T-helper 1 cell treated with Interleukin-12 subunit alpha and Interleukin-12 subunit beta and Interleukin-4 antibody, amounts not matched to agents 30 ng/mL and 1 ng/mL, for 36 hours (primary cell): ENCODE measurements at regions not wholly inside any gene's neighbourhood (a gene's known extent, or its start where the extent isn't known, plus 50 kb on each side); places are given as distances from the start of the nearest gene placed in this dataset.

Experiments
- intact Hi-C: fragments of 100-400 bp; cut with micrococcal nuclease; formaldehyde crosslinking; loops from one replicate; pipeline ENCODE4 v1.15.1; 2024

DNA sequence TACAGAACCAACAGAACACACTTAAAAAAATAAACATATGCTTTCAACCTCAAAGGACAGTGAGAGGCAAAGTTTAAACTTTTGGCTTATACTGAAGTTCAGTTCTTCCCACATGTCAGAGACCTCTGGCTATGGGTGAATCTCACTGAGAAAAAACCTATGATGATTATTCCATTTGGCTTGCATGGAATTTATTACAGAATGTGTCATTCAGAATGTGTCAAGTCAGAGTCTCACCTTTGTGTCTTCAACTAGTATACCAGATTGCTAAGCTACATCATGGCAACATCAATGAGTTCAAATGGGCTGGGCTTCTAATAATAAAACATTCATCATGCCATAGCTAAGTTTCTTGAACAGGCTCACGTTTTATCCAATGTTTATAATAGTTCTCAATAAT is 987.0 kb downstream of the NTRK3 start:
- intact Hi-C loops, result no loop called here

DNA sequence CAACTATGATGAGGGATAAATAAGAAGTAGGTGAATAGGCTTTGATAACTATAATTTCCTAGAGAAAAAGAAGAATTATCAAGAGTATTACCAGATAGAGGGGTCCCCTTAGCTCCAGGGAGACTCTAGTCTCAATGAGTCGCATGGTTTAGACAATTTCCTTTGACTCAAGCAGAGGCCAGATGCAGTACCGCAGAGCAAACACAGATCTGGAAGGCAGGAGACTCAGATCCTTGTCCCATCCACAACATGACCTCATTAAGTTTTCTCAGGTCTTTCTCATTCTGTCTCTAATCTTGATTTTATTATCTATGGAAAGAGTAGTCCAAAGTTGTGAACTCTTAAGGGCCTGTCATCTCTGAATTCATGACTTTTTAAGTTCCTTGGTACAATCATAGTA is 987.9 kb downstream of the NTRK3 start:
- intact Hi-C loops, result no loop called here

DNA sequence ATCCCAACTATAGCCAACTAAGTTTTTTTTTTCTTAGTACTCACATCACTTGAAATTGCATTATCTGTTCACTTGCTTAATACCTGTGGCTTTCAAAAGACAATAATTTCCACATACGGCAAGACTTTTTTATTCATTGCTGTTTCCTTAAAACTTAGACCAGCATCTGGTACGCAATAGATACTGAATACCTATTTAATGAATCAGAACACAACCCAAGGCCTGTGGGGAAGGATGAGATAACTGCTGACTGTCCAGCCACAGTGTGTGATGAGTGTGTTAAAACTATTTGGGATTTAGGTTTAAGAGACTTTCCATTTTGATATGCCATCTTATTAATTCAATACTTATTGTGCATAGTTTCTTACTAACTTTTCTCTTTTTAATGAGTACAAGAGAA is 988.7 kb downstream of the NTRK3 start:
- intact Hi-C loops, result no loop called here

DNA sequence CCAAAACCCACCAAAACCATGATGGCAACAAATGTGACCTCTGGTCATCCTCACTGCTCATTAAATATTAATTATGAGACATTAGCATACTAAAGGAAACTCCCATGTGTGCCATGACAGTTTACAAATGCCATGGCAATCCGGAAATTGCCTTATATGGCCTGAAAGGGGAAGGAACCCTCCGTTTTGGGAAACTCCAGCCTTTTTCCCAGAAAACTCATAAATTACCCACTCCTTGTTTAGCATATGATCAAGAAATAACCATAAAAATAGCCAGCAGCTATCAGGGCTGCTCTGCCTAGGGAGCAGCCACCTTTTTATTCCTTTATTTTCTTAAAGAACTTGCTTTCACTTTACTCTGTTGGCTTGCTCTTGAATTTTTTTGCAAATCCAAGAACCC is 992.7 kb downstream of the NTRK3 start:
- intact Hi-C loops, result no loop called here

DNA sequence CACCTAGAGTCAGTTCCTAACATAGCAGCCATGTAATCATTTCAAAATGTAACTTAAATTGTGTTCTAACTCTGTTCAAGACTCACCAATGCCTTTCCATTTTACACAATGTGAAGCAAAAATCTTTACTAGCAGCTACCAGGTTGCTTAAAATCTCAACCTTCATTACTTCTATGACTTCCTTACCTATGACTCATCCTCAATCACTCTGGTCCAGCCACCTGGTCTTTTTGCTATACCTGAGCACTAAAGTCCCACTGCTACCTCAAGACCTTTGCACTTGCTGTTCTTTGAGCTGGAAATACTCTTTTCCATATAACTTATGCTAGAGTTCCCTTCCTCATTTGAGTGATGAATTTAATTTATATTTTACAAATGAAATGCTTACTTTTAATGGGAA is 993.2 kb downstream of the NTRK3 start:
- intact Hi-C loops, result no loop called here

DNA sequence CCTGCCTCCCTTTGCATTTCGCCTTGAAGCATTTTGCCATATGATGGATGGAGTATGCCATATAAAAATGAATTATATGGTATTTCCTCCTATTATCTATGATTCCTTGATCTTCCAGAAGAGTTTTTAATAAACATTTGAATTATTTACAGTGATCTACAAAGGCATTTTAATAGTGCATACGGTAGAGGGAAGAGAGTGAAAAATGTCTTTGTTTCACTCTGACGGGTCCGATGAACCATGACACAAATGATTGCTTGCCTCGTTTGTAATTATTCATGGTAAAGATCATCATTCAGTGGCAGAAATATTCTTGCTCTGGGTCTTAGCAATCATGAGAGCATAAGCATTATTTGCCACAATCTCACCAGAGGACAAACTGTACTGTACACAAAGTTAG is 1010.9 kb downstream of the NTRK3 start:
- intact Hi-C loops, result no loop called here

DNA sequence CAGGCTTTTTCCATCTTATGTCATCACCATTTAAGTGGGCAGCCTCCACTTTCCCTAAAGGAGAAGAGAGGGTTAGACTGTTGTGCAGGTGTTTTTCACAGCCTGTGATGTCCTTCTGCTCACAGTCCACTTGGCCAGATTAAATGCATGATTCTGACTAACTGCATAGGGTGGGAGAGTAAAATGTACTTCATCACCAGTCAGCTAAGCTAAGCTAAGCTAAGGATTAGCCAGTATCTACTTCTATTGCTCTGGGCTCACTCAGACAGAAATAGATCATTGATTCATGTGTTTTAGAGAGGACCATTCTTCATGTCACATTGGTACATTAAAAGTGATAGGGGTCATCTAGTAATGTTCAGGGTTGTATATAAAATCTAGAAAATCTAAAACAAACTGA is 1013.1 kb downstream of the NTRK3 start:
- intact Hi-C loops, result no loop called here

DNA sequence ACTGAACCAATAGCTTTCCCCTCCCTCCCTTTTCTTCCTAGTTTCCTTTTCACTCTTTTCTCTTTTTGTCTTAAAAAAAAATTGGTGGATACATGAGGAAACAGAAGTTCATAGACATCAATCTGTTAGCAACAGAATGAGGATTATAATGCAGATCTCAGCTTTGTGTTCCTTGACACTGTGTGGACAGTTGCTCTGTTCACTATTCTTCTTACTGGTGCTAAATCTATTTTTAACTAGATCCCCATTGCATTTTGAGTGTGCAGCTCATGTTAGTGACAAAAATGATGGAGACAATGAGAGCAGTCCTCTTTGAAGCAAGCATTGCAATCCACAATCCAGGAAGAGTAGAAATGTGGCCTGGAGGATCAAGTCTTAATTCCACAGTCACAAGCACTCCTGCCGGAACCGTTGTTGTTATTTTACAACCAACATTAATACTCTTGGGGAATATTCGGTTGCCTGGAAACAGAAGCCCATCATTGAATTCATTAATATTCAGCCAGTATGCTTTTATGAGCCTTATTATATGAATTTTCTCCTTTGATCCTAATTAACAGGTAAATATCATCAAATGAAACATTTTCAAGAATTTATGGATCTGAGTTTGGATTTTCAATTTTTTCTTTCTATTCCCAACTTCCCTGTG is 1016.8 kb downstream of the NTRK3 start:
- intact Hi-C loops, result no loop called here

DNA sequence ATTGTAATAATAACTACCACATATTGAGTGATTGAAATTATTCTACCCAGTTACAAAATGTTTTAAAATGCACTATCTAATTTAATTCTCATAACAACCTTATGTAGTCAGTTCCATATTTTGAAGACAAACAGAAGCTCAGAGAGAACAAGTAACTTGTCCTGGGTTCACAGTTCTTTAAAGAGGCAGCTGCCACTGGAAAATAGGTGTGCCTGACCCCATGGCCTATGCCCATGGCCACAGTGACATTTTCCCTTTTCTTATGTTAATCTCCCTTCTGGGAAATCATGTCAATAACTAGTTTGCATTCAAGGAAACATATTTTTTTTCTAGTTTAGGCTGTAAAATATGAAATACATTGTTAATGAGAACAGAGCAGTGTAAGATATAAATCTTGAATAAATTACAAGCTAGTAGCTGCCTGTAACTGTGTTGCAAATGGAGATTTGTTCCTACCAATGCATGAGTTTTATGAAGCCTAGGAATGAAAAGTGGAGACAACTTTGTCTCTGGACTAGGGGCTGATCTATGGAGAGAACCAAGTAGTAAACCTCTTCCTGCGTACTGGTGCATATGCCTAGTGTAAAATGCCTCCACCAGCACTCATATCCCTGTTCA is 1018.0 kb downstream of the NTRK3 start:
- intact Hi-C loops, result no loop called here

DNA sequence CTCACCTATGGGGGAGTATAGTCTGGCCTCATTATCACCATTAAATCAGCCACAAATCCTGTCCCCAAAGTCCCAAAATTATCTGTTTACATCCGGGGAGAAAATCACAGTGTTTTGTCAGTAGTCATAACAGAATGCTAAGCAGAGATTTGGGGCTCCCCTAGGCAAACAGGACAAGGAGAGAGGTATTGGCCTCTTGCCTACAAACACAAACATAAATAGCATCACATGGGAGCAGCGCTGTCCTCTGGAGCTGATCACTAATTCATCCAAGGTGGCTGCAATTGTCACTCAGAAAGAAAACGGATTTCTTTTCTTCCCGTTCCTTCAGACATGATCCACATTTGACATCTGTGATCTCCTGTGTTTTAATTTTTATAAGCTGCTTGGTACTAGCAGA is 1028.1 kb downstream of the NTRK3 start:
- intact Hi-C loops, result no loop called here

DNA sequence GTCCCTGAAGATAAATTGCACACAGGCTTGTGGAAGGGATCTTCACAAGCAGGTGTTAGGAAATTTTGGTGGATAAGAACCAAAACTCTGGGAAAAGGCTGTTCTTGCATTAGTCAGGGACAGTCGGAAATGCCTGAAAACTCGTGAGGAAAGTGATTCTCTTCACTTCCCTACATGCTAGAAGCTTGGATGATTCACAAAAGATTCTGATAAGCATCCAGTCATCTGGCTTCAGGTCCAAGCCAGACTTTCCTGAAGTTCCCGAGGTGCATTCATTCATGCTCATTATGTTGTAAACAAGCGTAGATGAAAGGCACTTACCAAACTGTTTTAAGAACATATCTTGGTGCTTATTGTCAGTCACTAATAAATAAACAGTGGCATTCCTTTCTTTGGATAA is 1028.7 kb downstream of the NTRK3 start:
- intact Hi-C loops, result no loop called here

DNA sequence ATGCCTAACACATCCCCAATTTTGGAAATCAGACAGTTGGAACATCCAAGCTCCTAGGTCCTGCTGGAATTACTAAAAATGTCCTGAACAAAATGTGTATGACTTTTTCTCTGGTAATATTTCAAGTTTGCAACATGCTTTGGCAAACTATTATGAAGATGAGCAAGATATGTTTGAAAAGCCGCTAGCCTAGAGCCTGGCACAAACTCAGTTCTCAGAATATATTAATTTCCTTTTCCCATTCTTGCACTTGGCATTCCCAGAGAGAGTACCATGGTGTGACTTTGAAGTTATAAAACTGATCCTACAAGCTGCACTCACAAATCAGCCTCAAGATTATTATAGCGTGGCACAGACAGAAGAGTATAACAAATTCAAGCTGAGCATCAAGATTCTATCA is 1031.1 kb downstream of the NTRK3 start:
- intact Hi-C loops, result no loop called here

DNA sequence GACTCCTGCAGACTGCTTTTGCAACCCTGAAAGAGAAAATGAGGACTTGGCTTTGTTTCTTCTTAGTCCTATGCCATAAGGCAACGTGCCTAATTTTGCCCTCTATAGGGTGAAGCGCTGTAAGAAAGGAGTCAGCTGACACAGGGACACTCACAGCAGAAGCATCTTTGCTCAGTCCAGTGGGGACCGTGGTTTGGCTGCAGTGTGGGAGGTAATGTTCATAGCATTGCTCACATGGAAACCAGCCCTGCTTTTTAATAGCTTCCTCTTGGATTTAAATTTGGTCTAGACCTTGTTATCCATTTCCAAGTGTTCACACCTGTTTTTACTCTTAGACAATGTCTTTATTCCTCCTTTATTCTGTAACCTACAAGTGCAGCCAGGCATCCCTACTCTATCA is 1032.1 kb downstream of the NTRK3 start:
- intact Hi-C loops, result no loop called here

DNA sequence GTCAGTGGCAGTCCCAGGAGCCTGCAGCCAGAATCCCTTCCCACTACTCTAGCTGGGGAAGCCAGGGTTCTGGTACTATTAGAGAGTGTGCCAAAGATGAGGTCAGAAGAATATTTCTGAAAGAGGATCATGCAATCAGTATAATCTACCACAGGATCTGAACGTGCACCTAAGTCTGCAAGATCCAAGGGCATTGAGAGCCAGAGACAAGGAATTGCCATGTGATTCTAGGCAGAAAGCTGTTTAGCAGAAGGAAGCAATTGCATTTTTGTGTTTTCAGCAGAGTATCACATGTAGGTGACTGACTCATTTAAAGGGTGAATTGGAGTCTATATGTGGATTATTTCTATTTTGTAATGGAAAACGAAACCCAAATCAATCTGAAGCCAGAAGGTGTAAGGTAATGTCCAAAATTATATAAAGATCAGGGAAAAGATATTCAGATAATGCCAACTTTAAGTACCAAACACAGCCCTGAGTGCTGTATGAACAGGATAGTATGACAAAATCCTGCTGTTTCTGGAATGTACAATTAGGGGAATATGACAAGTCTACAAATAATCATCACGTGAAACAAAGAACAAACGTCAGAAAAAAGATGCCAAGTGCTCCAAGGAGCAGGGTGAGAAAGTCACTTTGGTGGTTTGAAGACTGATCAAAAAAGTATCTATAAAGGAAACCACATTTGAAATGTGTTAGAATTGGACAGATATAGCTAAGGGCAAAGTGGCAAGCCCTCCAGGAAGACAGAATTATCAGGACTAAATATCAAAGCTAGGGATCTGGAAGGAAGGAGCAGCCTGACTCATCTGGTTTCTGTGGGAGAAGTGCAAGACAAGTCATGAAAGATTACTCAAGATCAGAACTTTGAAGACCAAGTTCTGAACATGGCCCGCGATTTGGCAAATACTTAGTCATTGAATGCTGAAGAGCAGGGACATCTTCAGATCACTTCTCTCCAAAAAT is 1036.6 kb downstream of the NTRK3 start:
- intact Hi-C loops, result no loop called here

DNA sequence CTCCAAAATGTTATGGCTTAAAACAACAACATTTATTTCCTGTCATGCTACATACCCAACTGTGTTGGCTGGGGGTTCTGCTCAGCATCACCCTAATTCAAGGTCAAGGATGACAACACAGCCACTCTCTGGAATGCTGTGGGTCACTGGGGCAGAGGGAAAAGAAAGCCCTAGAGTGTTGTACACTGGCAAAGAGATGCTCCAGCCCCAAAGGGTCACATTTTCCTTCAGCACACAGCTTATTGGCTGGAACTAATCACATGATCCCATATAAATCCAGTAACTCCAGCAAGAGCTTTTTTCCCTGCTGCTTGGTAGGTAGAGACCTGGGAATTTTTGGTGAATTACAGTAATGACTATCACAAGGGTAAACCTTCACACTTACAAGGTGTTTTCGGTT is 1041.4 kb downstream of the NTRK3 start:
- intact Hi-C loops, result no loop called here

DNA sequence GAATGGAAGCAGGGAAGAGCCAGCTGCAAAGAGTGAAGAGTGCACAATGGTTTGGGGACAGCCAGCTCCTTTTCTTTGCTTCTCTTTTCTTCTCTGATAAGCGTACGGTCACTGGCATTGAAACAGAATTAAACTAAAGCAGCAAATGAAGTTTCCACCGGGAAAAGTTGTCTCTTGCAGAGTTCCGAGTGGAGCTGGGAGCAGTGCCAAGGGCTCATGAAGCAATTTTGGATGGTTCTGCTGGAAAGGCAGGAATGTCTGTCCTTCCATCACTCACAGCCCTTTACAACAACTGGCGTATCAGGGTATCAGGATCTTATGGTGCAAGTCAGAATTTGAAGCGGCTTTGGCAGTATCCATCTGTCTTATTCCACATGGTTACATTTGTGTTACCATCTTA is 1042.9 kb downstream of the NTRK3 start:
- intact Hi-C loops, result no loop called here

DNA sequence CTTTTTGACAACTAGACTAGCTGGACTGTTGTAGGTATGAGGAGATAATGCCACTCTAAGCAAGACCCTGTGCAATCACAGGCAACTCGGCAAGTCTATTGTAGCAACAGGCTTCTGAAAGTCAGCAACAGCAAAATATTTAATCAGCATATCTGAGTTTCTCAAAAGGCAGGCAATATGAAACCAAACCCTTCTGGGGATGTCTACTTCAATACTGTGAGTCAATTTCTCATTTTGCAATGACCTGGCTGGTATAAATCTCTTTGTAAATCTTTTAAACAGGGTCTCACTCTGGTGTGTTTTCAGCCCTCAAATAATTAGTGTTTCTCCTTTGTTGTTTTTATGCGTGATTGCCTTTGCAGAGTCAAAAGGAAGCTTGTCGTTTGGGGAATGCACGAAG is 1044.5 kb downstream of the NTRK3 start:
- intact Hi-C loops, result no loop called here

DNA sequence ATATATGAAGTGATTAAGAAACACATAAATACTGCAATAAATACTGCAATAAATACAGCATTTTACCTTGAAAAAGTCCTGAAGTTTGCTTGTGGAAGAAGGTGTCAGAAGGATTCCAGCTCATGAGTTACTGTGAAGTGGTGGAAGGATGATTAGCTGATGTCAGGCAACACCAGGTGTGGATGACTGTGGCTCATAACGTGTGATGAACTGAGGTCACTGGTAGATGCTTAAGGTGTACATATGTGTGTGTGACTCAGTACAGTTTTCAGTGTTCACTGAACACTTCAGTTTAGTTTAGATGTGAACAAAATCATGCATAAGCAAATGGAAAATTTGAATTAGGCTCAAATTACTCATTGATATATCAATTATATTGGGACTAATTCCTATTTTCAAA is 1045.0 kb downstream of the NTRK3 start:
- intact Hi-C loops, result no loop called here

DNA sequence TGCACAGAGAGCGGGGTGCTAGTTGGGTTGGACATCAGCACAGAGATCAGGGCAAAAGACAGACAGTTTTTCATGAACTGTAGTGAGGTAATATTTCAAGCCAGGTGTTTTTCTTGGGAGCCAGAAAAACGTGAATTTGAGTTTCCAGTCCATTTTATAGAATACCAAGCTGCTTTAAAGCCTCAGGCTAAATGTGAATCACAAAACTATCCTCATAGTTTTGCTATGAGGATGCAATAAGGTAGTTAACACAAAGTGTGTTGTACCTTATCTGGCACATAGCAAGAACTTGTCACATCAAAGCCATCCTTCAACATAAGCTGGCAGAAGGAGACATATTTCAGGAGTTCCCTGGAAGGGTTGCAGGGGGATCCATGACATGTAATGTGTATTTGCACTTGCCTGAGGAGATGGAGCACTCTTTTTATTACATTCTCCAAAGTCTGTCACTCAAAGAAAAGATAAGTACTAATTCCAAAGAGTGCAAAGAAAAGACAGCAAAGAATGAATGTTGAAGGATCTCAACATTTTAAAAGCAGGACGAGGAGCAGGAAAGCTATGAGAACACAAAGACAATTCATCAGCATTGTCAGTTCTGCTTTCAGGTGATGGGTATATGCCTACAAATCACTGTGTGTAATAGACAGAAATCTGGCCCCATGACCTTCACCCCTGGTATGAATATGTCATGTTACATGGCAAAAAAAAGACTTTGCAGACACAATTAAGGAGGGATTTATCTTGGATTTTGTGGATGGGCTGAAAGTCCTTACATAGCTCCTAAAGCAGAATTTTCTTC is 1046.4 kb downstream of the NTRK3 start:
- intact Hi-C loops, result no loop called here

DNA sequence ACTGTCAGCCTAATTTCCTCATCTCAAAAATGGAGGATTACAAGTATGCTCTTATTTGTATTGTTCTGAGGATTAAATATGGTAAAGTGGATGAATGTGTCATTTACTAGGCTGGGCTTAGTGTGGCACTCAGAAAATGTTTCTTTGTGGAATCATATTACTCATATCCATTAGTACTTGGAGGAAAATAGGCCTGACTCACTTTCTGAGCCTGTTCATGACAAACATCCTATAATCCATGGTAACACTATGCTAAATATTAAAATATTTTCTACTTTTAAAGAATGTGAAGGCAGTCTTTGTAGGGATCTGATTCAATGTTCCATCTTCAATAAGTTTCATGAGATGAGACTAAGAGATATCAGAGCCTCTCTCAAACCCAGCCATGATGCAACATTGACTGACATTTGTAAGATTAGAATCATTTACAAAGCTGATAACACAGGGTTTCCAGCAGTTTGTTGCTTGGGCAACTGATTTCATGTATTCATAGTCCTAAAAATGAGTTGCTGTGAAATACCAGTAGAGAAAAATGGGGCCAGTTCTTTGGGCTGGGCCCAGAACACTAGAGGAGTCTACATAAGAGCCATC is 1048.5 kb downstream of the NTRK3 start:
- intact Hi-C loops, result no loop called here

DNA sequence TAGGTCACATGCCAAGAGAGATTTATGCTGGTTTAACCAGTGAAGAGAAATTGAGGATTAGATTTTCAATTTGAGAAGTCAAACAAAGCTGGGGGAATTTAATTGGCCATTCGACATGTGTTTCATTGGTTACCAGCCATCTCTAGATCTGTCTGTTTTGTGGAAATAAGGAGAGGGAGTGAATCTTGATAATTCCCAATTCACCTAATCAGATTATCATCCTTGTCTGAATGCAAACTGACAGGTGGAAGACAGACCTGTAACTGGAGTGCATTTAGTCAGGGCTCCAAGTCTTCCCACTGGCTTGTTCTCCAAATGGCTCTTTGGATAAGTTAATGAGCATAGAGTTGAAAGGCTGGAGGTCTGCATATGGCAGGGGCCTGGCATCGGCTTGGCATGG is 1049.3 kb downstream of the NTRK3 start:
- intact Hi-C loops, result no loop called here
